GM12874 (cell line): ENCODE measurements at regions not wholly inside any gene's neighbourhood (a gene's known extent, or its start where the extent isn't known, plus 50 kb on each side); places are given as distances from the start of the nearest gene placed in this dataset.

ENCODE experiments used
- TF ChIP-seq, protein P1 (sequence below): IDR thresholded peaks from 2 replicates; pipeline ENCODE4 v1.5.1; 2011; ENCODE audit warnings: low read depth, mild to moderate bottlenecking, control low read depth, low read length, moderate library complexity; ENCODE audit not compliant: insufficient read depth

DNA sequence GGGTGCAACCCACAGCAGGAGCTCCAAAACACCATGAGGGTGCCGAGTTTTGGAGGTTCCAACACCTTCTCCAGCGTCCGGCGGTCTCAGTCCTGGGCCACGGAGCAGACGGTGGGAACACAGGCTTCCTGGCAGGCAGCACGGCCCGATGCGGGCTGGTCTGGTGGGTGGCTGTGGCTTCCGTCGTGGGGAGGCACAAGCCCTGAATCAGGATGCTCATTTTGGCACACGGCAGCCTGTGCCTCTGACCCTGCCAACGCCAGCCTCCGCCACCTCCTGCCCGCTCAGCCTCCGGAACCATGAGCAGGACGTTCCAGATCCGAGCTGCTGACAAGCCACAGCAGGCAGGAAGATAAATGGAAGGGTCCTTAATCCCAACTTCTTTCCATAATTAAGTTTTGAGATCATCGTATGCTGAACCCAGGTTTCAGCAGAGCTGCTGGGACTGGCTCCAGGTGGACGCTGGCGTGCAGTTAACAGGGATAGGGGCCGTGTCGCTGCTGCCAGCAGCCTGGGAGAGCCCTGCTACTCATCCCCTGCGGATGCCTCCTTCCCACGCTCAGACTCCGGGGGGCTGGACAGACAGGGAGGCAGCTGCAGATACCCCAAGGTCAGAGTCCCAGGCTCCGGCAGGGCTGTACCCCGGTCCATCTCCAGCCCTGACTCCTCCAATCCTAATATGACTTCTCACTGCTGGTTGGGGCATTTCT is 136.6 kb downstream of the ENGASE start:
- TF ChIP-seq, protein P1, sequence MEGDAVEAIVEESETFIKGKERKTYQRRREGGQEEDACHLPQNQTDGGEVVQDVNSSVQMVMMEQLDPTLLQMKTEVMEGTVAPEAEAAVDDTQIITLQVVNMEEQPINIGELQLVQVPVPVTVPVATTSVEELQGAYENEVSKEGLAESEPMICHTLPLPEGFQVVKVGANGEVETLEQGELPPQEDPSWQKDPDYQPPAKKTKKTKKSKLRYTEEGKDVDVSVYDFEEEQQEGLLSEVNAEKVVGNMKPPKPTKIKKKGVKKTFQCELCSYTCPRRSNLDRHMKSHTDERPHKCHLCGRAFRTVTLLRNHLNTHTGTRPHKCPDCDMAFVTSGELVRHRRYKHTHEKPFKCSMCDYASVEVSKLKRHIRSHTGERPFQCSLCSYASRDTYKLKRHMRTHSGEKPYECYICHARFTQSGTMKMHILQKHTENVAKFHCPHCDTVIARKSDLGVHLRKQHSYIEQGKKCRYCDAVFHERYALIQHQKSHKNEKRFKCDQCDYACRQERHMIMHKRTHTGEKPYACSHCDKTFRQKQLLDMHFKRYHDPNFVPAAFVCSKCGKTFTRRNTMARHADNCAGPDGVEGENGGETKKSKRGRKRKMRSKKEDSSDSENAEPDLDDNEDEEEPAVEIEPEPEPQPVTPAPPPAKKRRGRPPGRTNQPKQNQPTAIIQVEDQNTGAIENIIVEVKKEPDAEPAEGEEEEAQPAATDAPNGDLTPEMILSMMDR = no peak

DNA sequence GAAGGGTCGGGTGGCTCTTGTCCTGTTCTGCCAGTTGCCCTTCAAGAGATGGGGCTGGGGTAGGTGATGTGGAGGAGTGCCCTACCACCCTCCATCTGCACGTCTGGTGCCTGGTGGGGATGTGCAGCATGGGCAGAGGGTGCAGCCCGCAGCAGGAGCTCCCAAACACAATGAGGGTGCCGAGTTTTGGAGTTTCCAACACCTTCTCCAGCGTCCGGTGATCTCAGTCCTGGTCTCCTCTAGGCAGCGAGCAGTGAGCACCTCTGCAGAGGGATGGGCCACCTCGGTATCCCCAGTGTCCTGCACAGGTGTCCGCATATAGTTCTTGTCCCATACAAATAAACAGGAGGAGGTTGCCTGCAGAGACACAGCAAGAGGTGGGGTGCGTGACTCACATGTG is 136.0 kb downstream of the ENGASE start:
- TF ChIP-seq, protein P1 = no peak

DNA sequence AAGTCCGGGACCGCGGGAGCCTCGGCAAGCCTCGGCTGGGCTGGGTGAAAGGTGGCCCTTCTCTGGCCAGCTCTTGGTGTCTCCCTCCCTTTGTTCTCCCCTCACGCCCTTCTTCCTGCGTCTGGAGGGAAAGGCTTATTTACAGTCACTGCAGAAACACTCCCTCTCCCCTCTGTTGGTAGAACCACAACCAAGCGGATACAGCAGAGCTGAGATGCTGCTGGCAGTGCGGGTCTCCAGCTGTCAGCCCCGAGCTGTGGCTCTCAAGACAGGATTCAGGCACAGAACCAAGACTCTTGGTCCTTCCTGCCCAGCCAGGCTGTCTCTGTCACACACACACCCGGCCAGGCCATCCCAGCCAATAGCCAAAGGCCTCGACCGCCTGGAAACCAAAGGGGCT is 133.3 kb downstream of the ENGASE start:
- TF ChIP-seq, protein P1 = no peak

DNA sequence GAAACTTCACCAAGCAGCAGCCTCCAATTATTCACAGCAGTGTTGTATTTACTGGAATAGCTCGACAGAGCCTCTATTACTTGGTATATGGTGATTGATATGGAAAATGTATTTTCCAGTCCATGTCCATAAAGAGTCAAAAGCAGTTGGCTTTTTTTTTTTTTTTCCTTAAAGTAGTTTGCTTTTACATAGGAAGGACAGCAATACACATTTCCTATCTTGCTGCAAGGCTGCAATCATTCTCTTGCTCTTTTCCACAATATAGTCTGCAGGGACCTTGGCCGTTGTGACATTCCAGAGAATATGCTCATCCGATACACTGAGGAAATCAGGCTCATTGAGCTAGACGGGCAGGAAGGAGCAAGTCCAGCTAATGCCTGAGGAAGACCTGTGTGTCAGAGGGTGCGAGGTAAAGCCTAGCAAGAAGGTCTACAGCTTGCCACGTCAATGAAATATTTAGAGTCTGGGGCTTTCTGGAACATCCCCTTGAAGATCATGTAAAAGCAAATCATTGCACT is 131.1 kb downstream of the ENGASE start:
- TF ChIP-seq, protein P1 = no peak

DNA sequence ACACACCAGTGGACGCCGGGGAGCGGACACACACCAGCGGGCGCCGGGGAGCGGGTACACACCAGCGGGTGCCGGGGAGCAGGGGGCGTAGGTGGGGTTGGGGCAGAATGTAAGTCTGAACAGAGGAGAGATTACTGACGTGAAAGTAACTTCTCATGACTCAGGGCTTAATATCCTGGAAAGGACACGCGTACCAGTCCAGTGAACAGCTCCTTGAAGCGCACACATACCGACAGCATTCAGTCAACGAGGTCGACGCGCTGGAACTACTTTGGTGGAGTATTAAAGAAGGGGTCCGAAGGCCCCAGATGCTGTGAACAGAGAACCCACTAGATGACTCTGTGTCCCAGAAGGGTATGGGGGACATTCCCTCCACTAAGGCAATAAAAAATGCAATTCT is 129.6 kb downstream of the ENGASE start:
- TF ChIP-seq, protein P1 = no peak

DNA sequence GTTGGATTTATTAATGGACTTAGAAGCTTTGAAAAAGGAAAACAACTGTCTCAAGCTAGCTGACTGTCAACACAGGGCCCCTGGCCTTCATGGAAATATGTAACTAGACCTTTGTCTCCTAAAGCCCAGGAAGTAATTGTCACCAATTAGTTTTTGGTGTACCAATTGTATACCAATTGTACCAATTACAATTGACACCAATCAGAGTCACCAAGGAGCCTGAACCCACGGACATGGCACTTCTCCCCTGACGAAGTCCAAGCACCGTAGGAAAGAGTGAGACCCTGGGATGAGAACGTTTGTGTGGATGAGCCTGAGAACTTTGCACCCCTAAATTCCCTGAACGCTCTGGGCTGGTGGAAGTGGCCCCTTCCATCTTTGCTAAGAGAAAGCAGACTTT is 129.0 kb downstream of the ENGASE start:
- TF ChIP-seq, protein P1 = no peak

DNA sequence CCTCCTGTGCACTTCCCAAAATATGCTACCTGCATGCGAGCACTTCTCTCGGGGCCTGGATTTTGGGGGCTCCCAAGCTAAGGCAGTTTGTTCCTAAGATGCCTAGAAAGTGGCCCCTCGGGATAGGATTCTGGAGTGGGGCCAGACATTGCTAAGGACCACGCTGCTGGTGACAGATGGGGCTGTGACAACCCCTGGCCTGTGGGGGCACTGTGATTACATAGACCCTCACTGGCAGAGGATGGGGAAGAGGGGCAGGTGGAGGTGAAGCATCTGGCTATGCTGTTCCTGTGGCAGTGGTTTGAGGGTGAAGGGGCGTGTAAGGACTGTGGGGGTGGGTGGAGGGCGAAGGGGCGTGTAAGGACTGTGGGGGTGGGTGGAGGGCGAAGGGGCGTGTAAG is 128.4 kb downstream of the ENGASE start:
- TF ChIP-seq, protein P1 = 0 out of 2 replicates have a peak, but pooled peaks have one; percentile 15
